Liver (tissue), 8 donors: ENCODE measurements at regions not wholly inside any gene's neighbourhood (a gene's known extent, or its start where the extent isn't known, plus 50 kb on each side); places are given as distances from the start of the nearest gene placed in this dataset.

ENCODE experiments used
- DNase-seq: peaks from one replicate; pipeline ENCODE4 v3.0.0-alpha.2; 2017; ENCODE audit warnings: low spot score
- H3K27ac ChIP-seq, 2 donors: one replicate each; pipeline ENCODE4 v1.7.0; 2013; ENCODE audit warnings: inconsistent platforms in 2 of 2, low read length in 2 of 2, control low read depth in 1 of 2, low read depth in 1 of 2, mild to moderate bottlenecking in 1 of 2
- H3K27me3 ChIP-seq, 4 donors: one replicate each; pipeline versions ENCODE4 v1.6.1 to v1.7.0; 2013; ENCODE audit warnings: low read length in 3 of 4, inconsistent platforms in 1 of 4, mild to moderate bottlenecking in 1 of 4, moderate library complexity in 1 of 4; ENCODE audit not compliant: control insufficient read depth in 4 of 4, insufficient read depth in 4 of 4
- H3K36me3 ChIP-seq, 4 donors: one replicate each; pipeline versions ENCODE4 v1.6.1 to v1.7.0; 2013; ENCODE audit warnings: low read length in 3 of 4, mild to moderate bottlenecking in 3 of 4, low read depth in 1 of 4, moderate library complexity in 1 of 4; ENCODE audit not compliant: control insufficient read depth in 4 of 4, insufficient read depth in 3 of 4
- H3K4me1 ChIP-seq, 4 donors: one replicate each; pipeline versions ENCODE4 v1.6.1 to v1.7.0; 2013; ENCODE audit warnings: low read length in 3 of 4, mild to moderate bottlenecking in 3 of 4, moderate library complexity in 1 of 4; ENCODE audit not compliant: control insufficient read depth in 4 of 4, insufficient read depth in 4 of 4
- H3K4me3 ChIP-seq, 3 donors: one replicate each; pipeline versions ENCODE4 v1.6.1 to v1.7.0; 2013; ENCODE audit warnings: low read length in 3 of 3, control low read depth in 1 of 3, low read depth in 1 of 3, mild to moderate bottlenecking in 1 of 3
- H3K9ac ChIP-seq, 2 donors: one replicate each; pipeline ENCODE4 v1.7.0; 2013; ENCODE audit warnings: low read length in 2 of 2, mild to moderate bottlenecking in 2 of 2, moderate library complexity in 2 of 2, control low read depth in 1 of 2, low read depth in 1 of 2
- H3K9me3 ChIP-seq, 4 donors: one replicate each; pipeline versions ENCODE4 v1.6.1 to v1.7.0; 2013; ENCODE audit warnings: low read length in 3 of 4; ENCODE audit not compliant: control insufficient read depth in 4 of 4
- EGR1 ChIP-seq, 2 donors: IDR thresholded peaks; 2 replicates each; pipeline ENCODE4 v1.6.1; 2016 to 2018; ENCODE audit warnings: antibody characterized with exemption in 2 of 2, low read depth in 2 of 2
- FOXA1 ChIP-seq: IDR thresholded peaks from 2 replicates; pipeline ENCODE4 v1.6.1; 2016; ENCODE audit warnings: antibody characterized with exemption
- FOXA2 ChIP-seq: IDR thresholded peaks from 2 replicates; pipeline ENCODE4 v1.6.1; 2016; ENCODE audit warnings: antibody characterized with exemption
- GABPA ChIP-seq, 2 donors: IDR thresholded peaks in 1 of 2; conservative IDR thresholded peaks in 1 of 2; 2 replicates each; pipeline ENCODE4 v1.6.1; 2016; ENCODE audit warnings: antibody characterized with exemption in 2 of 2, mild to moderate bottlenecking in 1 of 2, moderate library complexity in 1 of 2
- HNF4A ChIP-seq, 2 donors: conservative IDR thresholded peaks; 2 replicates each; pipeline ENCODE4 v1.6.1; 2016; ENCODE audit warnings: antibody characterized with exemption in 2 of 2, mild to moderate bottlenecking in 2 of 2
- HNF4G ChIP-seq: IDR thresholded peaks from 2 replicates; pipeline ENCODE4 v1.6.1; 2016; ENCODE audit warnings: antibody characterized with exemption
- JUND ChIP-seq, 2 donors: IDR thresholded peaks; 2 replicates each; pipeline ENCODE4 v1.6.1; 2016; ENCODE audit warnings: antibody characterized with exemption in 2 of 2
- MAX ChIP-seq: IDR thresholded peaks from 2 replicates; pipeline ENCODE4 v1.6.1; 2016; ENCODE audit warnings: antibody characterized with exemption
- NR2F2 ChIP-seq: IDR thresholded peaks from 2 replicates; pipeline ENCODE4 v1.6.1; 2016; ENCODE audit warnings: antibody characterized with exemption
- RXRA ChIP-seq, 2 donors: IDR thresholded peaks; 2 replicates each; pipeline ENCODE4 v1.6.1; 2017 to 2018; ENCODE audit warnings: antibody characterized with exemption in 2 of 2, mild to moderate bottlenecking in 1 of 2
- YY1 ChIP-seq: IDR thresholded peaks from 2 replicates; pipeline ENCODE4 v1.6.1; 2016; ENCODE audit warnings: antibody characterized with exemption, mild to moderate bottlenecking
- WGBS: extraction: QIAGEN DNeasy Blood & Tissue Kit; methylation state at CpG from one replicate; pipeline ENCODE4 v1.1.7; 2013; 5-methylcytosine and 5-hydroxymethylcytosine counted together
- TF ChIP-seq, protein P1 (sequence below): IDR thresholded peaks from 2 replicates; pipeline ENCODE4 v1.6.1; 2016; ENCODE audit warnings: antibody characterized with exemption
- TF ChIP-seq, protein P2 (sequence below): fragments of 150-350 bp; IDR thresholded peaks from 2 replicates; pipeline ENCODE4 v1.5.1; 2017; ENCODE audit warnings: improper control_type of control experiment, low read depth, low read length; ENCODE audit not compliant: missing input control
- TF ChIP-seq, protein P3 (sequence below): IDR thresholded peaks from 2 replicates; pipeline ENCODE4 v1.6.1; 2016; ENCODE audit warnings: antibody characterized with exemption, mild to moderate bottlenecking
- donor health status: healthy.
- donor health status: healthy.
- donor health status: healthy.
- donor health status: healthy.
- donor health status: healthy.

GRCh38 chr3:23114432-23114831, 88.7 kb upstream of the UBE2E2 start:
- no peak for DNase-seq
- WGBS: 68% methylated on average over 2 of the region's 2 CpGs
- H3K27ac ChIP-seq: no peak overlapping the region
- no peaks in the 10 kb centered on the region for H3K9me3 ChIP-seq
- H3K36me3 ChIP-seq: no peaks in the 10 kb centered on the region
- no peak overlapping the region for H3K4me3 ChIP-seq
- H3K9ac ChIP-seq: no peak overlapping the region
- peaks cover 0 to 3% (median 0%) of the 10 kb centered on the region in 4 donors for H3K27me3 ChIP-seq
- TF ChIP-seq FOXA1 (no peak), MAX (no peak), HNF4G (no peak), FOXA2 (no peak), EGR1 (IDR thresholded peaks at IDR 0.05; ENCODE audit: low read depth in 2 of 2) (no peak), GABPA (IDR thresholded peaks at IDR 0.05 in 1 of 2, conservative IDR thresholded peaks at IDR 0.05 in 1 of 2) (no peak), HNF4A (conservative IDR thresholded peaks at IDR 0.05) (no peak), RXRA (IDR thresholded peaks at IDR 0.05) (no peak)
- TF ChIP-seq, protein P1, sequence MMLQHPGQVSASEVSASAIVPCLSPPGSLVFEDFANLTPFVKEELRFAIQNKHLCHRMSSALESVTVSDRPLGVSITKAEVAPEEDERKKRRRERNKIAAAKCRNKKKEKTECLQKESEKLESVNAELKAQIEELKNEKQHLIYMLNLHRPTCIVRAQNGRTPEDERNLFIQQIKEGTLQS: no peak
- no peaks in the 10 kb centered on the region for H3K4me1 ChIP-seq

GRCh38 chr3:23115171-23115877, 87.8 kb upstream of the UBE2E2 start:
- Histone ChIP-seq H3K27me3 (peaks cover 0 to 3% (median 0%) of the 10 kb centered on the region in 4 donors), H3K4me1 (no peaks in the 10 kb centered on the region), H3K9ac (no peak overlapping the region), H3K4me3 (no peak overlapping the region), H3K36me3 (no peaks in the 10 kb centered on the region), H3K9me3 (no peaks in the 10 kb centered on the region), H3K27ac (no peak overlapping the region)
- no peak for TF ChIP-seq EGR1 (IDR thresholded peaks at IDR 0.05; ENCODE audit: low read depth in 2 of 2)
- TF ChIP-seq, protein P2, sequence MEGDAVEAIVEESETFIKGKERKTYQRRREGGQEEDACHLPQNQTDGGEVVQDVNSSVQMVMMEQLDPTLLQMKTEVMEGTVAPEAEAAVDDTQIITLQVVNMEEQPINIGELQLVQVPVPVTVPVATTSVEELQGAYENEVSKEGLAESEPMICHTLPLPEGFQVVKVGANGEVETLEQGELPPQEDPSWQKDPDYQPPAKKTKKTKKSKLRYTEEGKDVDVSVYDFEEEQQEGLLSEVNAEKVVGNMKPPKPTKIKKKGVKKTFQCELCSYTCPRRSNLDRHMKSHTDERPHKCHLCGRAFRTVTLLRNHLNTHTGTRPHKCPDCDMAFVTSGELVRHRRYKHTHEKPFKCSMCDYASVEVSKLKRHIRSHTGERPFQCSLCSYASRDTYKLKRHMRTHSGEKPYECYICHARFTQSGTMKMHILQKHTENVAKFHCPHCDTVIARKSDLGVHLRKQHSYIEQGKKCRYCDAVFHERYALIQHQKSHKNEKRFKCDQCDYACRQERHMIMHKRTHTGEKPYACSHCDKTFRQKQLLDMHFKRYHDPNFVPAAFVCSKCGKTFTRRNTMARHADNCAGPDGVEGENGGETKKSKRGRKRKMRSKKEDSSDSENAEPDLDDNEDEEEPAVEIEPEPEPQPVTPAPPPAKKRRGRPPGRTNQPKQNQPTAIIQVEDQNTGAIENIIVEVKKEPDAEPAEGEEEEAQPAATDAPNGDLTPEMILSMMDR: no peak
- DNase-seq: no peak
- WGBS: 62% methylated on average over 3 of the region's 3 CpGs

DNA sequence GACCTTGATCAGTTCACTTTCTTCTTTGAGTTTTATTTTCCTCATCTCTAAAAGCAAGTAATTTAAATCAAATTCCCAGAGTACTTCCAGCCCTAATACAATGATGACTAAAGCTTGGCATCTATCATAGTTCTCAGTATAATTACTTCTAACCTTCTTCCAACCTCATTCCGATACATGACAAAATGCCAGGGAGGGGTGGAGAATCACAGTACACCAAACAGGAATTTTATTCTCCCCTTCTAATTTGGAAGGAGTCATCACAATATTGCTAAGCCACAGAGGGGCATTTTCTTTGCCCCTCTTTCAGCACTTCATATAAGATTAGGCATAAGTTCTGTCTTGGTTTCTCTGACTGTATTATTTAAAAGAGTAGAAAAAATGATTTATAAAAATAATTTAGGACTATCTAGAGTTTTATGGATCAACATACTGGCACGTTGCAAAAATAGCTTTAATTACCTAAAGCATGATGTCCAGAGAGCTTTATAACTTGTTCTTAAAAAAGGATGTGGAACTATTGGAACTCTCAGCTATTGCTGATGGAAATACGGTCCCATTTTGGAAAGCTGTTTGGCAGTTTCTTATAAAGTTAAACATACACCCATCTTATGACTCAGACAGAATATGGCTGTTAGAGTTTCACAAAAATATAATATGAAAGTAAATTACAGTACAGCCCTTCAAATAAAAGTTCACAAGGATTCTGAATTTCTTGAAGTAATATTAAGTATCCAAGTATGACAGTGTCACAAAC, 86.9 kb upstream of the UBE2E2 start:
- WGBS: 62% methylated on average over 3 of the region's 3 CpGs
- Histone ChIP-seq H3K4me1 (no peaks in the 10 kb centered on the region), H3K4me3 (no peak overlapping the region), H3K36me3 (no peaks in the 10 kb centered on the region), H3K9ac (no peak overlapping the region), H3K9me3 (no peaks in the 10 kb centered on the region), H3K27ac (no peak overlapping the region), H3K27me3 (peaks cover 0 to 3% (median 0%) of the 10 kb centered on the region in 4 donors)
- TF ChIP-seq JUND (IDR thresholded peaks at IDR 0.05) (no peak), EGR1 (IDR thresholded peaks at IDR 0.05; ENCODE audit: low read depth in 2 of 2) (no peak), HNF4A (conservative IDR thresholded peaks at IDR 0.05) (no peak), FOXA2 (no peak), RXRA (IDR thresholded peaks at IDR 0.05) (no peak), YY1 (no peak), FOXA1 (no peak), HNF4G (no peak), NR2F2 (no peak)
- TF ChIP-seq, protein P3, sequence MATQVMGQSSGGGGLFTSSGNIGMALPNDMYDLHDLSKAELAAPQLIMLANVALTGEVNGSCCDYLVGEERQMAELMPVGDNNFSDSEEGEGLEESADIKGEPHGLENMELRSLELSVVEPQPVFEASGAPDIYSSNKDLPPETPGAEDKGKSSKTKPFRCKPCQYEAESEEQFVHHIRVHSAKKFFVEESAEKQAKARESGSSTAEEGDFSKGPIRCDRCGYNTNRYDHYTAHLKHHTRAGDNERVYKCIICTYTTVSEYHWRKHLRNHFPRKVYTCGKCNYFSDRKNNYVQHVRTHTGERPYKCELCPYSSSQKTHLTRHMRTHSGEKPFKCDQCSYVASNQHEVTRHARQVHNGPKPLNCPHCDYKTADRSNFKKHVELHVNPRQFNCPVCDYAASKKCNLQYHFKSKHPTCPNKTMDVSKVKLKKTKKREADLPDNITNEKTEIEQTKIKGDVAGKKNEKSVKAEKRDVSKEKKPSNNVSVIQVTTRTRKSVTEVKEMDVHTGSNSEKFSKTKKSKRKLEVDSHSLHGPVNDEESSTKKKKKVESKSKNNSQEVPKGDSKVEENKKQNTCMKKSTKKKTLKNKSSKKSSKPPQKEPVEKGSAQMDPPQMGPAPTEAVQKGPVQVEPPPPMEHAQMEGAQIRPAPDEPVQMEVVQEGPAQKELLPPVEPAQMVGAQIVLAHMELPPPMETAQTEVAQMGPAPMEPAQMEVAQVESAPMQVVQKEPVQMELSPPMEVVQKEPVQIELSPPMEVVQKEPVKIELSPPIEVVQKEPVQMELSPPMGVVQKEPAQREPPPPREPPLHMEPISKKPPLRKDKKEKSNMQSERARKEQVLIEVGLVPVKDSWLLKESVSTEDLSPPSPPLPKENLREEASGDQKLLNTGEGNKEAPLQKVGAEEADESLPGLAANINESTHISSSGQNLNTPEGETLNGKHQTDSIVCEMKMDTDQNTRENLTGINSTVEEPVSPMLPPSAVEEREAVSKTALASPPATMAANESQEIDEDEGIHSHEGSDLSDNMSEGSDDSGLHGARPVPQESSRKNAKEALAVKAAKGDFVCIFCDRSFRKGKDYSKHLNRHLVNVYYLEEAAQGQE: no peak
- TF ChIP-seq, protein P1: no peak
- no peak for DNase-seq
